Vagina (tissue), 2 donors: ENCODE measurements at regions not wholly inside any gene's neighbourhood (a gene's known extent, or its start where the extent isn't known, plus 50 kb on each side); places are given as distances from the start of the nearest gene placed in this dataset.

Experiments used
- DNase-seq, 2 donors: peaks; one replicate each; pipeline ENCODE4 v3.0.0-alpha.2; 2017; ENCODE audit errors: extremely low spot score in 2 of 2
- H3K27ac ChIP-seq: fragments of 200-600 bp; sonication (generic); one replicate; pipeline ENCODE4 v1.5.1; 2019
- H3K27me3 ChIP-seq: fragments of 200-600 bp; sonication (generic); one replicate; pipeline ENCODE4 v1.5.1; 2019
- H3K36me3 ChIP-seq, 2 donors: fragments of 200-600 bp; sonication (generic); one replicate each; pipeline ENCODE4 v1.5.1; 2017 to 2019
- H3K4me1 ChIP-seq: fragments of 200-600 bp; sonication (generic); one replicate; pipeline ENCODE4 v1.5.1; 2019
- H3K4me3 ChIP-seq, 2 donors: fragments of 200-600 bp; sonication (generic); 1 replicate in 1 of 2; 2 replicates in 1 of 2; pipeline ENCODE4 v1.5.1; 2016 to 2019
- H3K9me3 ChIP-seq: fragments of 200-600 bp; sonication (generic); one replicate; pipeline ENCODE4 v1.5.1; 2019
- CTCF ChIP-seq, 3 experiments: fragments of 450-650 bp in 2 of 3; fragments of 200-600 bp in 1 of 3; sonication (generic) in 1 of 3; IDR thresholded peaks; one replicate each; pipeline ENCODE4 v1.5.1; 2017 to 2019; ENCODE audit warnings: antibody characterized with exemption in 3 of 3, mild to moderate bottlenecking in 2 of 3, moderate library complexity in 2 of 3
- POLR2A ChIP-seq, 2 donors: fragments of 450-650 bp; IDR thresholded peaks; one replicate each; pipeline ENCODE4 v1.6.1; 2017; ENCODE audit warnings: antibody characterized with exemption in 2 of 2, mild to moderate bottlenecking in 2 of 2, moderate library complexity in 2 of 2
- POLR2AphosphoS5 ChIP-seq, 2 donors: sonication (generic); formaldehyde crosslinking; IDR thresholded peaks; one replicate each; pipeline ENCODE4 v1.9.0; 2017; ENCODE audit warnings: antibody characterized with exemption in 2 of 2, mild to moderate bottlenecking in 2 of 2, low read depth in 1 of 2; ENCODE audit not compliant: insufficient read depth in 1 of 2
- intact Hi-C: fragments of 100-400 bp; cut with DNase I; formaldehyde crosslinking; loops from one replicate; pipeline ENCODE4 v1.15.1; 2023

GRCh38 chr18:40440088-40440487, 1514.9 kb upstream of the PIK3C3 start:
- intact Hi-C loops: no loop called here
- DNase-seq: no peak
- Histone ChIP-seq H3K4me3 (no peak overlapping the region), H3K27me3 (no peaks in the 10 kb centered on the region), H3K27ac (no peak overlapping the region), H3K9me3 (no peaks in the 10 kb centered on the region), H3K4me1 (no peaks in the 10 kb centered on the region), H3K36me3 (no peaks in the 10 kb centered on the region)
- no peak for TF ChIP-seq POLR2A (IDR thresholded peaks at IDR 0.05)
- TF ChIP-seq POLR2AphosphoS5 (IDR thresholded peaks at IDR 0.05; ENCODE audit: insufficient read depth in 1 of 2, low read depth in 1 of 2): no peak
- TF ChIP-seq CTCF (IDR thresholded peaks at IDR 0.05): no peak

GRCh38 chr18:40437517-40437916, 1517.5 kb upstream of the PIK3C3 start:
- Histone ChIP-seq H3K27me3 (no peaks in the 10 kb centered on the region), H3K4me3 (no peak overlapping the region), H3K36me3 (no peaks in the 10 kb centered on the region), H3K9me3 (no peaks in the 10 kb centered on the region), H3K27ac (no peak overlapping the region), H3K4me1 (no peaks in the 10 kb centered on the region)
- no peak for TF ChIP-seq POLR2A (IDR thresholded peaks at IDR 0.05)
- no peak for TF ChIP-seq POLR2AphosphoS5 (IDR thresholded peaks at IDR 0.05; ENCODE audit: insufficient read depth in 1 of 2, low read depth in 1 of 2)
- no peak for TF ChIP-seq CTCF (IDR thresholded peaks at IDR 0.05)
- intact Hi-C loops: no loop called here
- DNase-seq: no peak

GRCh38 chr18:40431071-40431985, 1523.7 kb upstream of the PIK3C3 start:
- intact Hi-C loops: no loop called here
- no peak for DNase-seq
- no peak for TF ChIP-seq CTCF (IDR thresholded peaks at IDR 0.05)
- no peak for TF ChIP-seq POLR2A (IDR thresholded peaks at IDR 0.05)
- no peak for TF ChIP-seq POLR2AphosphoS5 (IDR thresholded peaks at IDR 0.05; ENCODE audit: insufficient read depth in 1 of 2, low read depth in 1 of 2)
- H3K4me3 ChIP-seq: no peak overlapping the region
- H3K9me3 ChIP-seq: no peaks in the 10 kb centered on the region
- H3K4me1 ChIP-seq: no peaks in the 10 kb centered on the region
- H3K36me3 ChIP-seq: no peaks in the 10 kb centered on the region
- H3K27me3 ChIP-seq: no peaks in the 10 kb centered on the region
- no peak overlapping the region for H3K27ac ChIP-seq

GRCh38 chr18:40423291-40423690, 1531.7 kb upstream of the PIK3C3 start:
- no peak for TF ChIP-seq CTCF (IDR thresholded peaks at IDR 0.05)
- no peak for TF ChIP-seq POLR2AphosphoS5 (IDR thresholded peaks at IDR 0.05; ENCODE audit: insufficient read depth in 1 of 2, low read depth in 1 of 2)
- no peak for TF ChIP-seq POLR2A (IDR thresholded peaks at IDR 0.05)
- no peaks in the 10 kb centered on the region for H3K36me3 ChIP-seq
- intact Hi-C loops: no loop called here
- no peak overlapping the region for H3K27ac ChIP-seq
- H3K9me3 ChIP-seq: no peaks in the 10 kb centered on the region
- no peaks in the 10 kb centered on the region for H3K4me1 ChIP-seq
- no peak for DNase-seq
- no peak overlapping the region for H3K4me3 ChIP-seq
- H3K27me3 ChIP-seq: no peaks in the 10 kb centered on the region

GRCh38 chr18:40420675-40421074, 1534.4 kb upstream of the PIK3C3 start:
- intact Hi-C loops: no loop called here

More at GRCh38 chr18:40420675-40421074, 1534.4 kb upstream of the PIK3C3 start:
- H3K4me1 ChIP-seq: no peaks in the 10 kb centered on the region
- TF ChIP-seq POLR2A (IDR thresholded peaks at IDR 0.05) (no peak), CTCF (IDR thresholded peaks at IDR 0.05) (no peak), POLR2AphosphoS5 (IDR thresholded peaks at IDR 0.05; ENCODE audit: insufficient read depth in 1 of 2, low read depth in 1 of 2) (no peak)
- no peak for DNase-seq
- no peaks in the 10 kb centered on the region for H3K36me3 ChIP-seq
- H3K9me3 ChIP-seq: no peaks in the 10 kb centered on the region
- H3K4me3 ChIP-seq: no peak overlapping the region
- no peak overlapping the region for H3K27ac ChIP-seq
- no peaks in the 10 kb centered on the region for H3K27me3 ChIP-seq
